ENCODE measurements at regions not wholly inside any gene's neighbourhood (a gene's known extent, or its start where the extent isn't known, plus 50 kb on each side); places are given as distances from the start of the nearest gene placed in this dataset.

GRCh38 chr5:56632199-56632598, 183.2 kb upstream of the MAP3K1 start:
- no peak for TF ChIP-seq CTCF (IDR thresholded peaks at IDR 0.05)
- TF ChIP-seq POLR2A (IDR thresholded peaks at IDR 0.05; ENCODE audit: low read depth) = no peak
- TF ChIP-seq POLR2AphosphoS5 (IDR thresholded peaks at IDR 0.05) = no peak
